ENCODE measurements at regions not wholly inside any gene's neighbourhood (a gene's known extent, or its start where the extent isn't known, plus 50 kb on each side); places are given as distances from the start of the nearest gene placed in this dataset.

- DNase-seq (ENCODE audit: low read depth), result no peak
- no peak for TF ChIP-seq CTCF (IDR thresholded peaks at IDR 0.05; ENCODE audit: insufficient read depth, low read depth, low read length)
- H3K4me3 ChIP-seq (ENCODE audit: low read depth, low read length), result no peak overlapping the region
Observed at GRCh38 chr6:115554060-115554459, 506.6 kb downstream of the FRK start.

GRCh38 chr6:115551527-115551926 lies 509.2 kb downstream of the FRK start:
- no peak for TF ChIP-seq CTCF (IDR thresholded peaks at IDR 0.05; ENCODE audit: insufficient read depth, low read depth, low read length)
- no peak for DNase-seq (ENCODE audit: low read depth)
- no peak overlapping the region for H3K4me3 ChIP-seq (ENCODE audit: low read depth, low read length)

GRCh38 chr6:115545672-115545986 lies 515.1 kb downstream of the FRK start:
- TF ChIP-seq CTCF (IDR thresholded peaks at IDR 0.05; ENCODE audit: insufficient read depth, low read depth, low read length), result no peak
- H3K4me3 ChIP-seq (ENCODE audit: low read depth, low read length), result no peak overlapping the region
- no peak for DNase-seq (ENCODE audit: low read depth)

- H3K4me3 ChIP-seq (ENCODE audit: low read depth, low read length), result no peak overlapping the region
- DNase-seq (ENCODE audit: low read depth), result no peak
- TF ChIP-seq CTCF (IDR thresholded peaks at IDR 0.05; ENCODE audit: insufficient read depth, low read depth, low read length), result peak; percentile 24
Observed at GRCh38 chr6:115544765-115545671, 515.7 kb downstream of the FRK start.

GRCh38 chr6:115540077-115540869 lies 520.4 kb downstream of the FRK start:
- no peak for TF ChIP-seq CTCF (IDR thresholded peaks at IDR 0.05; ENCODE audit: insufficient read depth, low read depth, low read length)
- DNase-seq (ENCODE audit: low read depth), result no peak
- no peak overlapping the region for H3K4me3 ChIP-seq (ENCODE audit: low read depth, low read length)

- DNase-seq (ENCODE audit: low read depth), result no peak
Observed at GRCh38 chr6:115539531-115539930, 521.2 kb downstream of the FRK start.

More at GRCh38 chr6:115539531-115539930, 521.2 kb downstream of the FRK start:
- no peak for TF ChIP-seq CTCF (IDR thresholded peaks at IDR 0.05; ENCODE audit: insufficient read depth, low read depth, low read length)
- H3K4me3 ChIP-seq (ENCODE audit: low read depth, low read length), result no peak overlapping the region

Measured in fibroblast of villous mesenchyme (primary cell).